Gastroesophageal sphincter (tissue), 4 donors: ENCODE measurements at regions not wholly inside any gene's neighbourhood (a gene's known extent, or its start where the extent isn't known, plus 50 kb on each side); places are given as distances from the start of the nearest gene placed in this dataset.

Source experiments
- ATAC-seq: fragments of 150-250 bp; one replicate; pipeline ENCODE4 v1.9.1; 2016; ENCODE audit warnings: mild to moderate bottlenecking, moderate library complexity
- H3K27ac ChIP-seq, 4 donors: fragments of 200-600 bp; sonication (generic) in 3 of 4; 1 replicate in 3 of 4; 2 replicates in 1 of 4; pipeline ENCODE4 v1.5.1; 2016 to 2019
- H3K27me3 ChIP-seq: fragments of 200-600 bp; sonication (generic); one replicate; pipeline ENCODE4 v1.5.1; 2019
- H3K36me3 ChIP-seq, 2 donors: fragments of 200-600 bp; sonication (generic); one replicate each; pipeline ENCODE4 v1.5.1; 2019; ENCODE audit warnings: control low read depth in 1 of 2
- H3K4me1 ChIP-seq, 3 donors: fragments of 200-600 bp; sonication (generic); 1 replicate in 2 of 3; 2 replicates in 1 of 3; pipeline ENCODE4 v1.5.1; 2016 to 2019; ENCODE audit warnings: control low read depth in 2 of 3
- H3K4me3 ChIP-seq, 2 donors: fragments of 200-600 bp; sonication (generic); one replicate each; pipeline ENCODE4 v1.5.1; 2019; ENCODE audit warnings: mild to moderate bottlenecking in 1 of 2, moderate library complexity in 1 of 2
- H3K9me3 ChIP-seq, 3 donors: fragments of 200-600 bp; sonication (generic); one replicate each; pipeline ENCODE4 v1.5.1; 2017 to 2019; ENCODE audit warnings: control low read depth in 2 of 3
- CTCF ChIP-seq, 4 experiments: fragments of 200-600 bp in 2 of 4; fragments of 450-650 bp in 2 of 4; sonication (generic) in 1 of 4; IDR thresholded peaks; one replicate each; pipeline ENCODE4 v1.5.1; 2017 to 2019; ENCODE audit warnings: antibody characterized with exemption in 4 of 4, mild to moderate bottlenecking in 2 of 4, moderate library complexity in 2 of 4
- EP300 ChIP-seq: sonication (generic); formaldehyde crosslinking; IDR thresholded peaks from one replicate; pipeline ENCODE4 v1.6.1; 2017; ENCODE audit warnings: antibody characterized with exemption, mild to moderate bottlenecking
- POLR2A ChIP-seq, 2 donors: fragments of 450-650 bp; IDR thresholded peaks; one replicate each; pipeline ENCODE4 v1.6.1; 2017; ENCODE audit warnings: antibody characterized with exemption in 2 of 2, mild to moderate bottlenecking in 2 of 2, moderate library complexity in 1 of 2
- POLR2AphosphoS5 ChIP-seq: sonication (generic); formaldehyde crosslinking; IDR thresholded peaks from one replicate; pipeline ENCODE4 v1.6.1; 2017; ENCODE audit warnings: antibody characterized with exemption
- WGBS, 2 donors: methylation state at CpG; one replicate each; pipeline ENCODE4 v1.1.5; 2018; ENCODE audit warnings: low coverage in 1 of 2; 5-methylcytosine and 5-hydroxymethylcytosine counted together

- Histone ChIP-seq H3K27me3 (no peaks in the 10 kb centered on the region), H3K4me1 (no peaks in the 10 kb centered on the region), H3K9me3 (no peaks in the 10 kb centered on the region), H3K4me3 (no peak overlapping the region), H3K27ac (no peak overlapping the region), H3K36me3 (no peaks in the 10 kb centered on the region)
- WGBS, 2 donors = 40 to 60% methylated on average over 1 of the region's 1 CpG
- ATAC-seq = no peak
- TF ChIP-seq POLR2A (IDR thresholded peaks at IDR 0.05) = no peak
- no peak for TF ChIP-seq POLR2AphosphoS5
- TF ChIP-seq EP300 = no peak
- TF ChIP-seq CTCF (IDR thresholded peaks at IDR 0.05) = no peak
These were observed 112.7 kb upstream of the KIAA1217 start for GRCh38 chr10:24096281-24096680.

- Histone ChIP-seq H3K27me3 (no peaks in the 10 kb centered on the region), H3K4me1 (no peaks in the 10 kb centered on the region), H3K36me3 (no peaks in the 10 kb centered on the region), H3K4me3 (no peak overlapping the region), H3K9me3 (no peaks in the 10 kb centered on the region), H3K27ac (no peak overlapping the region)
- no peak for ATAC-seq
- TF ChIP-seq CTCF (IDR thresholded peaks at IDR 0.05) (no peak), EP300 (no peak)
- whole genome bisulfite sequencing, 2 donors = 37 to 52% methylated on average over 2 to 4 of the region's 7 CpGs
These were observed 111.2 kb upstream of the KIAA1217 start for GRCh38 chr10:24097751-24098207.

GRCh38 chr10:24104895-24105294 is 104.0 kb upstream of the KIAA1217 start:
- Histone ChIP-seq H3K9me3 (no peaks in the 10 kb centered on the region), H3K36me3 (no peaks in the 10 kb centered on the region), H3K4me3 (no peak overlapping the region), H3K27me3 (no peaks in the 10 kb centered on the region), H3K27ac (no peak overlapping the region), H3K4me1 (no peaks in the 10 kb centered on the region)
- no peak for ATAC-seq
- TF ChIP-seq POLR2AphosphoS5 (no peak), EP300 (no peak), CTCF (IDR thresholded peaks at IDR 0.05) (no peak), POLR2A (IDR thresholded peaks at IDR 0.05) (no peak)
- 86 to 100% methylated on average over 1 of the region's 1 CpG for WGBS, 2 donors

GRCh38 chr10:24113901-24114300 is 95.0 kb upstream of the KIAA1217 start:
- Histone ChIP-seq H3K27me3 (no peaks in the 10 kb centered on the region), H3K9me3 (no peaks in the 10 kb centered on the region), H3K27ac (no peak overlapping the region), H3K4me1 (no peaks in the 10 kb centered on the region), H3K36me3 (no peaks in the 10 kb centered on the region), H3K4me3 (no peak overlapping the region)
- 63% methylated on average over 3 of the region's 3 CpGs; no CpG with 5 or more reads in 1 of the 2 donors for WGBS, 2 donors
- TF ChIP-seq CTCF (IDR thresholded peaks at IDR 0.05) = no peak
- TF ChIP-seq POLR2A (IDR thresholded peaks at IDR 0.05) = no peak
- no peak for TF ChIP-seq POLR2AphosphoS5
- TF ChIP-seq EP300 = no peak
- ATAC-seq = no peak

- H3K27ac ChIP-seq = no peak overlapping the region
These were observed 94.4 kb upstream of the KIAA1217 start for GRCh38 chr10:24114556-24114955.

More at GRCh38 chr10:24114556-24114955, 94.4 kb upstream of the KIAA1217 start:
- Histone ChIP-seq H3K36me3 (no peaks in the 10 kb centered on the region), H3K4me3 (no peak overlapping the region), H3K27me3 (no peaks in the 10 kb centered on the region), H3K4me1 (no peaks in the 10 kb centered on the region), H3K9me3 (no peaks in the 10 kb centered on the region)
- ATAC-seq = no peak
- WGBS, 2 donors = 73 to 87% methylated on average over 3 of the region's 3 CpGs
- TF ChIP-seq POLR2A (IDR thresholded peaks at IDR 0.05) = no peak
- no peak for TF ChIP-seq POLR2AphosphoS5
- TF ChIP-seq CTCF (IDR thresholded peaks at IDR 0.05) = no peak
- no peak for TF ChIP-seq EP300
